DMS 273 treated with DMSO at 0.1 percent for 48 hours (cell line): ENCODE measurements at regions not wholly inside any gene's neighbourhood (a gene's known extent, or its start where the extent isn't known, plus 50 kb on each side); places are given as distances from the start of the nearest gene placed in this dataset.
"Not testable (repeated sequence)": the region's sequence is repeated elsewhere in the genome, so short reads cannot be mapped to it uniquely, and the experiment has no call there.

ENCODE experiments used
- DNase-seq: peaks from one replicate; lab custom pipeline; 2025; lab: John Stamatoyannopoulos, UW

DNA sequence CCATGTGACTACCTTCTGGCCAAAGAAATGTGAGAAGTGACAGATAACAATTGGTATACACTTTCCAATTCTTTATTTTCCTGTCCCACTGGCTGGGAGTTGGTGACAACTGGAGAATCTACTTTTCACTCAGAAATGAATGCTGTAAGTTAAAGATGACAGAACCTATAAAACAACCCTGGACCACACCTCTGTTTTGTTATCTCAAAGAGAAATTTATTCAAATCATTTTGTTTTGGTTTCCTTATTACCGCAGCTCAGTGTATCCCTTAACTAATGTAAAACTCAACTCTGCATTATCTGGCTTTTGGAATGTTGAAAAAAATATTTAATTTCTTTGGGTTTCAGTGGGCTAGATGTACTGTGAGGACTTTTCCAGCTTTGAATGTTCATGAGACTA lies 469.8 kb downstream of the PCDH7 start:
- no peak for DNase-seq

DNA sequence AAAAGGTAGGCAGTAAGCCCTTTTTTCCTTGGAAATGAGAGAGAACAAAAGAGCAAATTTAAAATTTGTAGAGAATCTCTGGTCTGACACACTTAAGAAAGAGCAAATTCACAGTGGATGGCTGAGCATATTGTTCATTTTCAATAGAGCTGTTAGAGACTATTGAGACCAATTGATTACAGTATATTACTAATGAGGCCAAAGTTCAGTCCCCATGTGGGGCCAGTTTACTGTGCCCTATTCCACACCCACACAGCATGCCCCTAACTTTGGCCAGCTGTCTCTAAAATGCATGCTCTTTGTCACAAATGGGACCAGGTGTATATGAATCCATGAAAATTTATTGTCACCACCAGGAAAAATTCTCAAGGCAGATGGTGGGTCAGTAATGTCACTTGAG lies 470.5 kb downstream of the PCDH7 start:
- DNase-seq: no peak

DNA sequence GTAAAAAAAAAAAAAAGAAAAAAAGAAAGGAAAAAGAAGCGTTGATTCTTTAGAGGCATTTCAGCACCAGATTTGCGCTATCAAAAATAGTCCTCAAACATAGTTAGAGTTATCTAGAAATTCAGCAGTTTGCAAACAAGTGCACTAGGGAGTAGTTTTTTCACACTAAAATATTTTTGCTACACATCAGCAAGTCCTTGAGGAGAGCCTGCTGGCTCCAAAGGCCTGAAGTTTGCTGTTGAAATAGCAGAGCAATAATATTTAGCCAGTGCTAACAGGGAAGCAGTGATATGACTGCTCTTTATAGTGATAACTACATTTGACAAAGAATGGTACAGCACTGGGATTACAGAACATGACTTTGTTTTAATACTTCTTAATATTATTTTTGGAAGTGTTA lies 472.2 kb downstream of the PCDH7 start:
- DNase-seq: no peak

DNA sequence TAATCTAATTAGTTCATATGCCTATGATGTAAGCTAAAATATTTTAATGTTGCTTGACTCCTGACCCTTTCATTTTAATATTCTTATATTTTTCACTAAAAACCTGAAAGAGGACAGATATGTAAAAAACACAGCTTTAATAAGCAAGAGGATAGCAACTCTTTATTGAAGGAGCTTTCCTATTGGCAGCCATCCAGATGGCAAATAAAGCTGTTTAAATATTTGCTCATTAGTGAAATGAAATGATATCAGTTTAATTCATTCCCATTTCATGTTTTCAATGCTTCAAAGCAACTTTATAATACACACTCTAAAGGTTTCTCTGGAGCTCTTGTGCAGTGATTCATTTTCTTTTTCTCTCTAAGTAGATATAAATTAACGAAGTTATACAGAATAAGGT lies 473.4 kb downstream of the PCDH7 start:
- DNase-seq: no peak

DNA sequence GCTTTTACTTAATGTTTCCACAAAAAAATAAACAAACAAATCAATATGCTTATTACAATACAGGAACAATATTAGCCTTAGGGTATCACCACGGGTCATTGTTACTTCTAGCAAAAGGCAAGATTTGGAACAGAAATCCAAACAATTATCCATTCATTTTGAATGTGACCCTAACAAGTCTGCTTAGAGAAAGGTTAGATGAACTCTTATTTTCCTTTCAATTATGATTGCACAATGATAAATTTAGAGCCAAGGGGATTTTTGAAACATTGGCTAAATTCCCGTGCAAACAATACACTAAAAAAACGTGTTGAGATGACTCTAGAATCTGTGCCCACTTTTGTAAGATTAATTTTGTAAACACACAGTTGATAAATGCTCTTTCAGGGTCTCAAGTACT lies 474.7 kb downstream of the PCDH7 start:
- no peak for DNase-seq

DNA sequence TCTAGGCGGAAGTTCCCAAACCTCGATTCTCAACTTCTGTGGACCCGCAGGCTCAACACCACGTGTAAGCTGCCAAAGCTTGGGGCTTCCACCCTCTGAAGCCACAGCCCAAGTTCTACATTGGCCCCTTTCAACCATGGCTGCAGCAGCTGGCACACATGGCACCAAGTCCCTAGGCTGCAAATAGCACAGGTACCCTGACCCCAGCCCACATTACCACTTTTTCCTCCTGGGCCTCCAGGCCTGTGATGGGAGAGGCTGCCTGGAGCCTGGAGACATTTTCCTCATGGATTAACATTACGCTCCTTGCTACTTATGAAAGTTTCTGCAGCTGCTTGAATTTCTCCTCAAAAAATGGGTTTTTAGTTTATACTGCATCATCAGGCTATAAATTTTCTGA lies 479.5 kb downstream of the PCDH7 start:
- no peak for DNase-seq

DNA sequence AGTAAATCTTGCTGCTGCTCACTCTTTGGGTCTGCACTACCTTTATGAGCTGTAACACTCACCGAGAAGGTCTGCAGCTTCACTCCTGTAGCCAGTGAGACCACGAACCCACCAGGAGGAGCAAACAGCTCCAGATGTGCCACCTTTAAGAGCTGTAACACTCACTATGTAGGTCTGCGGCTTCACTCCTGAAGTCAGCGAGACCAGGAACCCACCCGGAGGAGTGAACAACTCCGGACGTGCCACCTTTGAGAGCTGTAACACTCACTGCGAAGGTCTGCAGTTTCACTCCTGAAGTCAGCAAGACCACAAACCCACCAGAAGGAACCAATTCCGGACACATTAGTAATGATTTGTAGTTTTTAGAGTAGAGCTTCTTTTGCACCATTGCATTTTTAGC lies 481.9 kb downstream of the PCDH7 start:
- not testable (repeated sequence) for DNase-seq

DNA sequence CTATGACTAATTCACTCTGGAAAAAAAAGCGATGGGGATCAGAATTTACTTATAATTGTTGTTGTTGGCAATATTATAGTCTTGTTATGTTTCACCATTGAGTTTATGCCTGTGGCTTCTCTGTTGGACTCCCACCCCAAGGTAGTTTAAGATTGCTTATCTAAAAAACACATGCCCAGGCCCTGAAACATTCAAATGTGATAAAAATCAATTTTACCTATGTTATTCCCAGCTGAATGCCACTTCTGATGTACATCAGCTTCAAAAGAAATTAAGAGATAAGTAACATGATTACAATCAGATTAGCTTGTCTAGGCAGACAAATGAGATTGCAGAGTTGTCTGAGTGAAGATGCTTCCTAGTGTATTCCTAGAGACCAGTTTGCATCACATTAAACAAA lies 484.7 kb downstream of the PCDH7 start:
- no peak for DNase-seq

DNA sequence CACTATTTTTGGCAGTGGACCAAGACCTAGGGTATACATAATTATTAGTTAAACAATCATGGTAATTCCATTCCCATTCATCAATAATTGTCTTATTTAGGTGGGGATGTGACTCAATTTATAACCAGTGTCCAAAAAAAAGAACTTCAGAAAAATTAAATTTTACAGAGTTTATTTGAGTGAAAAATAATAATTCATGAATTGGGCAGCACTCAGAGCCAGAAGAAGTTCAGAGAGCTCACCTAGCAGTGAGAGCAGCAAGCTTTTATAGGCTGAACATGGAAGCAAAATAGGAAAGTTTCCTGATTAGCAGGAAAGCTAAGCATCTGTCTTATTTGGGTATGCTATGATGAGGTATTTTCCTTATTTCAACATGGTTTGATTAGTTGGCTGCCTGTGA lies 500.8 kb downstream of the PCDH7 start:
- DNase-seq: no peak

DNA sequence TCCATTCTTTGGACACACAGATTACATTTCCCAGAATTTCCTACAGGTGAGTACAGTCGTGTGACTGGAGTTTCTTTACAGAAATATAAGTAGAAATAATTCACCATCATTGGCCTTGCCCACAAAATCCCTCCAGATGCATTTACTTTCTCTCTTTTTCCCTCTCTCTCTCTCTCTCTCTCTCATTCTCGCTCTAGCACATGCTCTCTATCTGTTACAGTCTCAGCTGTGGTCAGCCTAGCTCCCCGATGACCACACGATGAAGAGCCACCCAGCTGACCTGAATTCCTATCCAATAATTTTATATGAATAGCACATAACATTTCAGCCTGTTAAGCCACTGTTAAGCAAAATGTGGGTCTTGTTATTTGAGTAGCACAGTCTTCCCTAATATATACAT lies 507.9 kb downstream of the PCDH7 start:
- no peak for DNase-seq

DNA sequence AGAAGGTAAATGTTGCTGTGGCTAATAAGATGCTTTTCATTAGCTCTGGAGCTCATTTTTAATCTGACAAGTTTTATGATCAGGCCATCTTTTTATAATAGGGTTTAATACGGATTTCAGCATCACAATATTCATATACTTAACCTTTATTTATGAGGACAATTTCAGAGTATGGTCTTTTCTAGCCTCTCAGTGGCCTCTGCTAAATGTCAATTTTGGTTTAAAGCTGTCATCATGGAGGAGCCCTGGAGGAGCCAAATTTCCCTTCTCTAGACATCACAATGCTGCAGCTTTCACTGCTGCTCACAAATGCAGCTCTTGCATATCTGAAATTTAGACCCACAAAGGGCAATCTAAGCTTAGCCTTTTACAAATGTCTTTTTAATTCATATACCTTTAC lies 510.4 kb downstream of the PCDH7 start:
- no peak for DNase-seq

DNA sequence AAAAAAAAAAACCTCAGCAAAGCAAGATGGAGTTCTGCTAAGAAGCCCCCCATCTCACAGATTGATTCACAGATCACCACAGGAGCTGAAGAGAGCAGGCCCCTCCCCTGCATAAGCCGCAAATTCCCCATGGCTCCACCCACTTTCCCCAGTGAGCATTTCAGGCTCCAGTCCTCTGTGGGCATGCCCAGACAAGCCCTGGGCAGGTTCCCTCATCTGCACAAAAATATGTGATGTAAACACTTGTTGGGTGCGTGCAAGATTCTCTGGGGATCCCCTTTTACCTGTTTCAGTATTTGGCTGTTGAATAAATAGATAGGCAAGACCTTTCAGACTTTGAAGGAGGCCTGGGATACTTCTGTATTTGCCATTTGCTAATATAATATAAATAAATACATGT lies 514.3 kb downstream of the PCDH7 start:
- DNase-seq: no peak

DNA sequence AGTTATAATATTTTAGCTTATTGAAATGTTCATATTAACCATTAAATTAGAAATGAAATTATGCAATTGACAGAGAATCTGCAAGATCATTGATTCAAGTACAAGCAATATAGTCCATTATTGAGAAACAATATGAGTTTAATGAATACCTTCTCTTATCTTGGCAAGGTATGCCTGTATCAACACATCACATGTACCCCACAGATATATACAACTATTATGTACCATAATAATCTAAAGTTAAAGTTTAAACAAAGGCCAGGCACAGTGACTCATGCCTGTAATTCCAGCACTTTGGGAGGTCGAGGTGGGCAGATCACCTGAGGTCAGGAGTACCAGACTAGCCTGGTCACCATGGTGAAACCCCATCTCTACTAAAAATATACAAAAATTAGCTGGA lies 514.7 kb downstream of the PCDH7 start:
- no peak for DNase-seq

DNA sequence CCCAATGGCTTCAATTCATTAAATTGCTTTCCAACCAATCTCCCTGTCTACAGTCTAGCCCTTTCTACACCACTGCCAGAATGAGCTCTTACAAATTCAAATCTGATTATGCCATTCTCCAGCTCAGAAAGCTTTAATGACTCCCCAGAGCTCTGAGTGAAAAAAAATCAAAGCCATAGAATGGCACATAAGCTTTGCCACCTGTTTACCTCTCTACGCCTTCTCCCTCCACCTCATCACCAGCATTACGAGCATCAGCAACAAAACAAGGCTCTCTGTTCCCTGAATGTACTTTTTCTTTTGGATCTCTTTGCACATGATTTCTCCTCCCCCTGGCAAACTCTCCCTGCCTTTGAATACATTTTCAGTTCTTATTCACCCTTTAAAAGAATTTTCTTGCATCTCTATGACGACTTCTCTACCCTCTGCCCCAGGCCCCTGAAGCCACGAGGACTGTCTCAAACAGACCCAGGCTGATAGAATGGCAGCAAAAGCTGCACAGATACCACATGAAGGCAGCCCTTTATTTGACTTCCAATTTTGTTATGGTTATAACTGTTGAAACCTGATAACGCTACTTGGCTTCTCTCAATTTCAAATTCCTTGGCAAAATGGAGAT lies 516.0 kb downstream of the PCDH7 start:
- no peak for DNase-seq

DNA sequence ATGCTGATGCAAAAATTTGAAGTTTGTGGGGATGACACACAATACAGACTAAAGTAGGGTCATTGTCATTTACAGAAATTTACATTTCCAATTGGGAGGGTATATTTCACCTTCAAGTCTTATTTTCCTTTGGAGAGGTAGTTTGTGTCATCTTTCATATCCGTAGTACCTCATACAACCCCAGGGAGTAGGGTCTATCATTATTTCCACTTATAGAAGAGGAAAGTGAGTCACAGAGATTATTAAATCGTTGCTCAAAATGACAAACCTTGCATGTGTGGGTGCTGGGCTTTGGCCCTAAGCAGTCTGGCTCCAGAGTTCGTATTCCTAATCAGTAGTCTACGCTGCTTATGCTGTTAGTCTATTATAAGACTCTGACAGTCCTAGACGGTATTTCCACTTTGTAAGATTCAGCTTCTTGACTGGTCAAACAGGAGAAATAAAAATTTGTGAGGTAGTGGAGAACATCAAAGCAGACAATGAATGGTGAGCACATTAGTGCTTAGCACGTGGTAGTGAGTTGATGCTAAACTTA lies 516.5 kb downstream of the PCDH7 start:
- DNase-seq: no peak

DNA sequence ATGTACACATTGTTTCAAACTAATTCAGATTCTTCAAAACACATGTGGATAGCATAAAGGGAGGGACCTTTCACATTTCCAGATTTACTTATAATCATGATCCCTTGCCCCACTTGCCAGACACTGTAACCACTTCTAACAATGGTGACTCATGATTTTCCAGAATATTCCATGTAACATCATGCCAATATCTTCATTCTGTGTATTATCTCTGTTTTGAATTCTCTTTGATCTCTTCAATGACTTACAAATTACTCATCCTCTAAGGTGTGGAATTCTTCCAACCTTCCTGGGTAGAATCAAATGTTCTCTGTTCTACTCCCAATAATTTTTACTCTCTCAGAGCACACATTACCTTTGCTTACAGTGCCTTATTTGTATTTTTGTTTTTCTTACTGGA lies 517.1 kb downstream of the PCDH7 start:
- no peak for DNase-seq

DNA sequence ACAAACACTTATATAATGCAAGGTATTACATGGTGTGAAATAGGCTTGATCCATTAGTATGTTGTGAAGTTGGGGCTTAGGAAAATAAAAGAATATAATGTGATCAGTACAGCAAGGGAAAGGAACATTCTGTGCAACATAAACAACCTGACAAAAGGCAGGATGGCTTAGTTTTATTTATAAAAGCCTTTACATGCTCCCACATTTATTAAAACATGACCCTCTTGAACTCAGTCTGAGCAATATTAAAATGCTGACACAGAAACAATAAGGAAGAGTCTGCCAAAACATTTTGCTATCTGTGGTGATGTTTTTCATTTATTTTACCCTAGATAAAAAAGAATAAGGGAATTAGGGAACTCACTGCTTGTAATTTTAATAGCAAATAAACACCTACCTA lies 519.7 kb downstream of the PCDH7 start:
- no peak for DNase-seq

DNA sequence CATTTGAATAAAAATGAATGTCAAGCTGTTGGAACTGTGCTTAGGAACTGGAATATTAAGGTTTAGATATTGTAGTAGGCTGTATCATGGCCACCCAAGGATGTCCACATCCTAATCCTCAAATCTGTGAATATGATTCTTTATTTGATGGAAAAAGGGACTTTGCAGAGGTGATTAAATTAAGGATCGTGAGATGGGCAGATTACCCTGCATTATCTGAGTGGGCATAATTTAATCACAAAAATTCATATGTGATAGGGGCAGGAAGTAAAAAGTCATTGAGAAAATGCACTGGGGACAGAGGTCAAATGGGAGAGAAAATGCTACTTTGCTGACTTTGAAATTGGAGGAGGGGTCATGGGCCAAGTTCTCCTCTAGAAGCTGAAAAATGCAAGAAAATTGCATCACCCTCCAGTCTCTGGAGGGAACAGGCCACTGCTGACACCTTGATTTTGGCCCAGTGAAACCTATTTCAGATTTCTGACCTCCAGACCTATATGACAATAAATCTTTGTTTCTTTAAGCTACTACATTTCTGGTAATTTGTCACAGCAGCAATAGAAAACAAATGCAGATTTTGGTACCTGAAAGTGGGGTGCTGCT lies 521.4 kb downstream of the PCDH7 start:
- no peak for DNase-seq

DNA sequence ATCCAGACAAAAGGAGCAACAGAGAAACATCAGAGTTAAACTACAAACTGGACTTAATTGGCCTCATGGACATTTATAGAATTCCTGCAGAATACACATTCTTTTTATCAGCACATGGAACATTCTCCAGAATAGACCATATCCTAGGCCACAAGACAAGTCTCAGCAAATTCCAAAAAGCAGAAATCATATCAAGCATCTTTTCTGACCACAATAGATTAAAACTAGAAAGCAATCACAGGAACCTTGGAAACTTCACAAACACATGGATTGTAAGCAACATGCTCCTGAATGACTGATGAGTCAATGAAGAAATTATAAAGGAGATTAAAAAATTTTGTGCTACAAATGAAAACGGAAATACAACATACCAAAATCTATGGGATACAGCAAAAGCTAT lies 526.7 kb downstream of the PCDH7 start:
- no peak for DNase-seq

DNA sequence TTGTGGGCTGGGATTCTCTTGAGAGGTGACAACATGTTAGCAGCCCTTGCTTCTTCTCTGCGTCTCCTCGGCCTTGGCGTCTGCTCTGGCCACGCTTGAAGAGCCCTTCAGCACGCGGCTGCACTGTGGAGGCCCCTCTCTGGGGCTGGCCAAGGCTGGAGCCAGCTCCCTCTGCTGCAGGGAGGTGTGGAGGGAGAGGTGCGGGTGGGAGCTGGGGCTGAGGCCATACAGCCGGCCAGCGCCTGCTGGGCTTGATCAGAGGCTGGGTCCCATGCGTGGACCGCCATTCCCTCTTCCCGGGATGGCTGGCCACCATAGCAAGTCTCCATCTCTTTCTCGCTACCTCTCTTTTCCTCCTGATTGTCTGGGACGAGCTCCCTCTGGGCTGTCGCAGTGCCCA lies 539.0 kb downstream of the PCDH7 start:
- no peak for DNase-seq

DNA sequence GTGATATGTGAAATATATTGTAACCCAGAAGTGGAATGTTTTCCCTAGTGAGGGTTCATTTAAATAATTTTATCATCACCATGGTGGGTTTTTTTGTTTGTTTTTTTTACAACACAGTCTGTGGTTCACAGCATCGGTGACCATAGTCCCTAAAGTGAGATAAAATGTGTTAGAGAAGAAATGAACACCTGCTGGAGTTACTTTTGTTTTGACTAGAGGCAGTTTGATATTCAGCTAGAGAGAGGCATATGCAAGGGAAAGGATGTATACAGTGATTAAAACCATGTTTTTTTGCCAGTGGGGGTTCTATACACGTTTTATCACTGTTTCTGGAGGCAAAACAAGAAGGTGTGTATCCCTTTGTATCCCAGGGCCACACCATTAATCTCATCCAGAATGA lies 541.5 kb downstream of the PCDH7 start:
- DNase-seq: no peak

DNA sequence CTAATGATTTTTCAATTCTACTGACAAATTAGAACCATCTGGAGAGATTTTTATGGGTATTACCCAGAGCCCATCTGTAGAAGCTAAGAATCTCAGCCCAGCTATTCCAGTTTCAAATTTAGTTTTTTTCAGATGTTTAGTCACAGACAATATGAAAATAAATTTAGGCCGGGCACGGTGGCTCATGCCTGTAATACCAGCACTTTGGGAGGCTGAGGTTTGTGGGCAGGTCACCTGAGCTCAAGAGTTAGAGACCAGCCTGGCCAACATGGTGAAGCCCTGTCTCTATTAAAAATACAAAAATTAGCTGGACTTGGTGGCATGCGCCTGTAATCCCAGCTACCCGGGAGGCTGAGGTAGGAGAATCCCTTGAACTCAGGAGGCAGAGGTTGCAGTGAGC lies 545.9 kb downstream of the PCDH7 start:
- not testable (repeated sequence) for DNase-seq

DNA sequence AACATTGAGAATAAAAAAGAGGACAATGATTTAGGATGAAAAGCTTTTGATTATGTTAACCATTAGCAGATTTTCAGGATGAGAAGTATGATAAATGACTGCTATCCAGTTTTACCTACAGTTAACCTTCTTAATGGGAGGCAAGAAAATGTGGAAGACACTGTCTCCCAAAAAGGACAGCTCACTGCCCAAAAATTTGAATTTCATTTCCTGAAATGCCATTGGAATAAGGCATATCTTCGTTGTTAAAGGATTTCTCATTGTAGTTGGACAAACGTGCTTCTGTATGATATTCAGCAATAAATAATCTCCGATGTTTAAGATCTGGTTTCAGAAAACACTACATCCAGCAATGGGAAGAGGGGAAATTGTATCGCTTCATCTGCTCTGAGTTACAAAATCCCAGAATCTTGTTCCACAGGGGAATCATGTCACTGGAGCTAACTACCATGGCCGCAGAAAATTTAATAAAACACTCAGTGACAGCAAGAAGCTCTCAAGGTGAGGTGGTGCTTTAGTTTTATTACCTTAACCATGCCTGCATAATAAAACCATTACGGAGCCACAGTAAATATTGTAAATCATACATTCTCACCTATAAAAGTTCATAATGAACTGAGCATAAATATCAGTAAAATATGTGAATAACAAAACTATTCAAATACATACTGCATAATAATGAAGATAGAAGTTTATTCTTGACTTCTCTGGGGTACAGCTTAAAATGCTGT lies 552.3 kb downstream of the PCDH7 start:
- no peak for DNase-seq

DNA sequence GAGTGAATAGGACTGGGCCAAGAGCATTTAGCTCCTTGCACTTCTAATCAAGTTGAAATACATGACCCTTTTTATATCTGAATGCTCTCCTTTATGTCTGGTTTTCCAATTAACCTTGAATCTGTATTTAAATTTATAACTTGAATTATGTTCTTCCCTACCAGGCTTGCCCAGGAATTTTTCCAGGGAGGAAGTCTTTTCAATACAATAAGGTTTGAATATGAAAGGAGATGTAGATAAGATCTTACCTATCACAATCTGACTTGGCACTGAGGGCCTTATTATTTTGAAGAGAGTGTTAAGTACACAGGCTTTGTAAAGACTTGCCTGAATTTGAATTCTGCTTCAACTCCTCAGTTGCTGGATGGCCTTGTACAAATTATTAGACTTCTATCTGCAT lies 555.7 kb downstream of the PCDH7 start:
- DNase-seq: no peak
